AG10803 (cell line): ENCODE measurements at regions not wholly inside any gene's neighbourhood (a gene's known extent, or its start where the extent isn't known, plus 50 kb on each side); places are given as distances from the start of the nearest gene placed in this dataset.
"Not testable (repeated sequence)": the region's sequence is repeated elsewhere in the genome, so short reads cannot be mapped to it uniquely, and the experiment has no call there.

Source experiments
- DNase-seq: peaks from one replicate; pipeline ENCODE4 v3.0.0; 2010; ENCODE audit warnings: low read depth
- H3K4me3 ChIP-seq: 2 replicates; pipeline ENCODE4 v1.5.1; 2011; ENCODE audit warnings: mild to moderate bottlenecking, low read length, control low read depth
- TF ChIP-seq, protein P1 (sequence below): conservative IDR thresholded peaks from 2 replicates; pipeline ENCODE4 v1.5.1; 2011; ENCODE audit warnings: mild to moderate bottlenecking, low read length, control low read depth, inconsistent platforms

DNA sequence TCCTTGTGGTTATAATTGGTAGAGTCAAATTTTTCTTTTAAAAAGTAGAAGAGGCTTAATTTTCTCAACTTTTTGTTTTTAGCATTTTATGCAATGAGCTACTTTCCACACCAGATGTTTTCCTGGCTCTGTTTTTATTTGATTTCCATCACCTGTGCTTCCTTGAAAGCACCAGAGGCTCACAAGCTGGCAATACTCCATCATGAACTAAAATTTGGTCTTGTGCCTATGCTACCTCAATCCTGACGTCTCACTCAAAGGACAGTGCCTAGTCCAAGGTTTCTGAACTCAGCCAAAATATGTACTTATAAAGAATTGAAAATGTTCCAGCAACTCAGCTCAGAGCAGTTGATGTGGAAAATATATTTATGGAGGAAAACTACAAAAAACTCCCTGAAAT lies 914.0 kb upstream of the PRKX start:
- no peak overlapping the region for H3K4me3 ChIP-seq
- TF ChIP-seq, protein P1, sequence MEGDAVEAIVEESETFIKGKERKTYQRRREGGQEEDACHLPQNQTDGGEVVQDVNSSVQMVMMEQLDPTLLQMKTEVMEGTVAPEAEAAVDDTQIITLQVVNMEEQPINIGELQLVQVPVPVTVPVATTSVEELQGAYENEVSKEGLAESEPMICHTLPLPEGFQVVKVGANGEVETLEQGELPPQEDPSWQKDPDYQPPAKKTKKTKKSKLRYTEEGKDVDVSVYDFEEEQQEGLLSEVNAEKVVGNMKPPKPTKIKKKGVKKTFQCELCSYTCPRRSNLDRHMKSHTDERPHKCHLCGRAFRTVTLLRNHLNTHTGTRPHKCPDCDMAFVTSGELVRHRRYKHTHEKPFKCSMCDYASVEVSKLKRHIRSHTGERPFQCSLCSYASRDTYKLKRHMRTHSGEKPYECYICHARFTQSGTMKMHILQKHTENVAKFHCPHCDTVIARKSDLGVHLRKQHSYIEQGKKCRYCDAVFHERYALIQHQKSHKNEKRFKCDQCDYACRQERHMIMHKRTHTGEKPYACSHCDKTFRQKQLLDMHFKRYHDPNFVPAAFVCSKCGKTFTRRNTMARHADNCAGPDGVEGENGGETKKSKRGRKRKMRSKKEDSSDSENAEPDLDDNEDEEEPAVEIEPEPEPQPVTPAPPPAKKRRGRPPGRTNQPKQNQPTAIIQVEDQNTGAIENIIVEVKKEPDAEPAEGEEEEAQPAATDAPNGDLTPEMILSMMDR: no peak
- DNase-seq: no peak

DNA sequence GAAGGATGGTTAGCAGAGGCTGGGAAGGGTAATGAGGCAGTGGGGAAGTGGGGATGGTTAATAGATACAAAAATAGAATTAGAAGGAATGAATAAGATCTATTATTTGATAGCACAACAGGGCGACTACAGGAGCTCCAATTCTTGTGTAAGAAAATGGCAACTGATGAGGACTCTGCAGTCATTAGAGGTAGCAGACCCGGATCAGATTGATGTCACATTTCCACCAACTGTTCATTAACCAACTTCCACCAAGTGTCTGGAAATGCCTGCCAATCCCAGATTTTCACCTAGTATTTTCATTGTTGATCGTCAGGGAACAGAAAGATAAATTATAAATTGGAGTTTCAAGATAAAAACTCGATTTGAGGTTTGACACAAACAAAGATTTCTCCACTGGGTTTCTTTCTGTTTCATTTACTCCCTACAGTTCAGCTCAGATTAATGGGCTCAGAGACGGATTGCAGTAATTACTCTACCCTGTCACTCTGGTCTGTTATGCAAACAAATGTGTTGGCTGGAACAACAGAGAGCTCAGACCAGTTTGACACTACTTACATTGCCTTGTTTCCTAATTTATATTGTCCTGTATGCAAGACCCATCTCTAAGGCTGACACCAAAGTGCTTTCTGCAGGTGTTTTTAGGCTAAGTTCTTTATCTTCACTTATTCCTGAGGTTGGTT lies 909.2 kb upstream of the PRKX start:
- H3K4me3 ChIP-seq: no peak overlapping the region
- no peak for DNase-seq
- TF ChIP-seq, protein P1: no peak

- DNase-seq, H3K4me3 ChIP-seq: not testable (repeated sequence)
These were observed 900.2 kb upstream of the PRKX start for GRCh38 chrX:4613651-4614050.

GRCh38 chrX:4588893-4589292 lies 875.4 kb upstream of the PRKX start:
- no peak overlapping the region for H3K4me3 ChIP-seq
- TF ChIP-seq, protein P1: no peak
- DNase-seq: no peak

DNA sequence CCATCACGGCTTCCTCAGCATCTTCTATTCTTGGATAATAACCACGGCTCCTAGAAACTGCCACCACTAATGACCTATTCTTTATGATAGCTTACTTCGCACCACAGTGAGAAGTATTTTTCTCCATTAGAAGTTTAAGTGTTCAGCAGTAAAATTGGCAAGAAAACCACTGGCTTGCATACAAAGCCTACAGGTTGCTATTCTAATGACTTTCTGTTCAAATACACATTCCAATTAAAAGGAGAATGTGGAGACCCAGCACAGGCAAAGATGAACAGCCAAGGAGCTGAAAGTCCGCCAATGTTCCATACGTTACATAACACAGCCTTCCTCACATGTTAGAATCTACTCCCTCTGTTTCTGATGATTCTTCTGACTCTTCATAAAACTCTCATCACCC lies 875.0 kb upstream of the PRKX start:
- no peak for DNase-seq
- TF ChIP-seq, protein P1: no peak
- no peak overlapping the region for H3K4me3 ChIP-seq

DNA sequence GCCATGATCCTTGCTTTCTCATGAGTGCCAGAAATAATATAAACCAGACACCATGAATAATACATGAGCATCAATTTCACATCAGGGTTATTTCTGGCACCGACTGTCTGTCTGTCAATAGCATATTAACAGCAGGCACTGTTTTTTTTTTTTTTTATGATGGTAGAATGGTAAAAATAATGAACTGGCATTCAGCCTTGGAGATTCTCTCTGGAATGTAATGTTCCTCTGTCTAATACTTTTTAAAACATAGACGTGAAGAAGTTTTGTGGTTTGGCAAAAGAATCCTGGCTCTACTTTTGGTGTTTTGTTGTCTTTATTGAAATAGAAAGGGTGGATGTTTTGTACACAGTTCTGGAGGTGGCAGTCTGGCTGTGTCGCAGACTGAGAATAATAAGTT lies 874.6 kb upstream of the PRKX start:
- no peak overlapping the region for H3K4me3 ChIP-seq
- no peak for DNase-seq
- TF ChIP-seq, protein P1: no peak

DNA sequence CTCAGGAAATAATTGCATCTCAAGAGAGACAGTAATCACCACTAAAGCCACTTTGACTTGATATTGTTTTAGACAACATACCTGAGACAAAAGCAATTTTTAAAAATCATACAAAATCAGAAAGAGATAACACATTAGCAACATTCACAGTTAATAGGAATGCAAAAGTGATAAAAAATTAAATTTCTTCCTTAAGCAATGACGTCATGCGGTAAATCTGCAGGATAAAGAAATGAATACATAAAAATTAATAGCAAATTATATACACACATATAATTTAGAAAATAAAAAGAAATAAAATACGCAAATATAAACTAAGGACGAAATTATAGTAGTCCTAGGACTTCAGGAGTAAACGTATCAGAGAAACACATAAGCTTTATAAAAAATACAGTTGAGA lies 866.5 kb upstream of the PRKX start:
- no peak overlapping the region for H3K4me3 ChIP-seq
- no peak for DNase-seq
- TF ChIP-seq, protein P1: no peak

GRCh38 chrX:4579480-4579879 lies 866.0 kb upstream of the PRKX start:
- no peak for DNase-seq
- TF ChIP-seq, protein P1: no peak
- no peak overlapping the region for H3K4me3 ChIP-seq
